HepG2 (cell line): ENCODE measurements at regions not wholly inside any gene's neighbourhood (a gene's known extent, or its start where the extent isn't known, plus 50 kb on each side); places are given as distances from the start of the nearest gene placed in this dataset.

Source experiments
- ASH2L ChIP-seq: fragments of 300-600, 200-600 bp; sonication (generic); IDR thresholded peaks from 2 replicates; pipeline ENCODE4 v1.7.0; 2017; ENCODE audit warnings: low read depth, mild to moderate bottlenecking, moderate library complexity, mixed read lengths, low read length; ENCODE audit not compliant: insufficient read length
- DNMT3B ChIP-seq: conservative IDR thresholded peaks from 2 replicates; pipeline ENCODE4 v1.6.1; 2016; ENCODE audit warnings: missing biosample characterization, control low read depth
- GATA4 ChIP-seq: sonication (generic); IDR thresholded peaks from 2 replicates; pipeline ENCODE4 v1.6.1; 2016; ENCODE audit warnings: antibody characterized with exemption, low read depth, borderline replicate concordance
- JDP2 ChIP-seq: sonication (generic); formaldehyde crosslinking; IDR thresholded peaks from 2 replicates; pipeline ENCODE4 v1.8.1; 2022; ENCODE audit warnings: missing genetic modification reagents, borderline replicate concordance
- NBN ChIP-seq: fragments of 450-650 bp; conservative IDR thresholded peaks from 2 replicates; pipeline ENCODE4 v1.6.1; 2017
- NFE2L1 ChIP-seq: sonication (generic); formaldehyde crosslinking; IDR thresholded peaks from 2 replicates; pipeline ENCODE4 v1.4.0; 2020; ENCODE audit warnings: missing genetic modification reagents, mild to moderate bottlenecking, borderline replicate concordance
- SMAD3 ChIP-seq: sonication (generic); formaldehyde crosslinking; IDR thresholded peaks from 2 replicates; pipeline ENCODE4 v1.4.0; 2020; ENCODE audit warnings: missing genetic modification reagents
- SP5 ChIP-seq: IDR thresholded peaks from 2 replicates; pipeline ENCODE4 v1.6.1; 2016; ENCODE audit warnings: low read depth, borderline replicate concordance
- STAT6 ChIP-seq: sonication (generic); formaldehyde crosslinking; IDR thresholded peaks from 2 replicates; pipeline ENCODE4 v1.4.0; 2020; ENCODE audit warnings: missing genetic modification reagents, mild to moderate bottlenecking, borderline replicate concordance
- ZMAT3 ChIP-seq: sonication (generic); formaldehyde crosslinking; conservative IDR thresholded peaks from 2 replicates; pipeline ENCODE4 v1.7.0; 2021; ENCODE audit warnings: missing genetic modification reagents
- ZMYM3 ChIP-seq: sonication (generic); formaldehyde crosslinking; IDR thresholded peaks from 2 replicates; pipeline ENCODE4 v1.5.1; 2020; ENCODE audit warnings: mild to moderate bottlenecking, missing genetic modification reagents
- ZNF124 ChIP-seq: sonication (generic); formaldehyde crosslinking; IDR thresholded peaks from 2 replicates; pipeline ENCODE4 v1.4.0; 2020; ENCODE audit warnings: missing genetic modification reagents
- ZNF543 ChIP-seq: sonication (generic); formaldehyde crosslinking; IDR thresholded peaks from 2 replicates; pipeline ENCODE4 v1.4.0; 2020; ENCODE audit warnings: mild to moderate bottlenecking, missing genetic modification reagents
- ZNF740 ChIP-seq: sonication (generic); formaldehyde crosslinking; IDR thresholded peaks from 2 replicates; pipeline ENCODE4 v1.4.0; 2020; ENCODE audit warnings: missing genetic modification reagents
- ZNF749 ChIP-seq: sonication (generic); formaldehyde crosslinking; IDR thresholded peaks from 2 replicates; pipeline ENCODE4 v1.8.0; 2022; ENCODE audit warnings: mild to moderate bottlenecking, missing genetic modification reagents, moderate library complexity, borderline replicate concordance
- ZNF75D ChIP-seq: sonication (generic); formaldehyde crosslinking; IDR thresholded peaks from 2 replicates; pipeline ENCODE4 v1.8.1; 2023; ENCODE audit warnings: missing genetic modification reagents, mild to moderate bottlenecking, borderline replicate concordance
- ZNF775 ChIP-seq: sonication (generic); formaldehyde crosslinking; IDR thresholded peaks from 2 replicates; pipeline ENCODE4 v1.4.0; 2020; ENCODE audit warnings: missing genetic modification reagents, mild to moderate bottlenecking, moderate library complexity, borderline replicate concordance

DNA sequence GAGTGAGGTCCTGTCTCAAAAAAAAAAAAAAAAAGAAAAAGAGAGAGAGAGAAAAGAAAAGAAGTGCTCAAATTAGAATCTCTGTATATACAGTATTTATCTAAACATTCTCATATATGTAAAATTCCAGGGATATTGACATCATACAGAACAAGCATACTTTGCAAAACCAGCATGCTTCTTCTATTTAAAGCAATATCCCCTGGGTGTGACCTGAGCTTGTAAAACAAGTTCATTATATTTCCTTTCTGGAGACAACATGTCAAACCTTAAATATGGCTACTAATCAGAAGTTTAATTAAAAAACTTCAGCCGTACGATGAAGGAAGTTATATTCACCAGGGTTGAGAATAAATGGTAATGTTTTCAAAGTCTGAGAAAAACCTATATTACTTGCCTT lies 175.8 kb upstream of the HMGA2 start (continued):
- no peak for TF ChIP-seq STAT6 (CRISPR knock-in tag)
- TF ChIP-seq GATA4 = no peak
- no peak for TF ChIP-seq ASH2L
- TF ChIP-seq ZNF124 (CRISPR knock-in tag) = no peak
- no peak for TF ChIP-seq ZMAT3 (CRISPR knock-in tag)
- TF ChIP-seq ZNF775 (CRISPR knock-in tag) = no peak
- no peak for TF ChIP-seq ZMYM3
- no peak for TF ChIP-seq ZNF740 (CRISPR knock-in tag)
- no peak for TF ChIP-seq JDP2 (CRISPR knock-in tag)
- no peak for TF ChIP-seq ZNF75D
- TF ChIP-seq ZNF543 (CRISPR knock-in tag) = no peak
- TF ChIP-seq SP5 (CRISPR knock-in tag) = no peak
- no peak for TF ChIP-seq NBN
- no peak for TF ChIP-seq ZNF749
- no peak for TF ChIP-seq SMAD3 (CRISPR knock-in tag)
- TF ChIP-seq DNMT3B (CRISPR knock-in tag) = no peak
- TF ChIP-seq NFE2L1 (CRISPR knock-in tag) = no peak
